Epithelial cell of esophagus (primary cell): ENCODE measurements at regions not wholly inside any gene's neighbourhood (a gene's known extent, or its start where the extent isn't known, plus 50 kb on each side); places are given as distances from the start of the nearest gene placed in this dataset.

ENCODE experiments used
- DNase-seq: peaks from one replicate; pipeline ENCODE4 v3.0.0; 2010; ENCODE audit warnings: low read depth
- H3K4me3 ChIP-seq: 2 replicates; pipeline ENCODE4 v1.5.1; 2011; ENCODE audit warnings: mild to moderate bottlenecking, low read length, control low read depth
- TF ChIP-seq, protein P1 (sequence below): IDR thresholded peaks from 2 replicates; pipeline ENCODE4 v1.5.1; 2011; ENCODE audit warnings: low read depth, mild to moderate bottlenecking, low read length, control low read depth, inconsistent platforms; ENCODE audit not compliant: insufficient read depth; ENCODE audit errors: missing control alignments

DNA sequence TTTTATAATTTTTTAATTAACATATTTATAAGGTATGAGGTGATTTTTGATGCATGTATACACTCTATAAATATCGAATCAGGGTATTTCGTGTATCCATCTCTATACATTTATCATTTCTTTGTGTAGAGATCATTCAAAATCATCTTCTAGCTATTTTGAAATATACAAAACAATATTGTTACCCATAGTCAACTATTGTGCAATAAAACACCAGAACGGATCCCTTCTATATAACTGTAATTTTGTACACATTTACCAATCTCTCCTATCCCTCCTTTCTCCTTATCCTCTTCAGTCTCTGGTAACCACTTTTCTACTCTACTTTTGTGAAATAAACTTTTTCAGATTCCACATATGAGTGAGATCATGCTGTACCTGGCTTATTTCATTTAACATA lies 1459.6 kb downstream of the MRPL39 start:
- no peak for DNase-seq
- H3K4me3 ChIP-seq = no peak overlapping the region
- TF ChIP-seq, protein P1, sequence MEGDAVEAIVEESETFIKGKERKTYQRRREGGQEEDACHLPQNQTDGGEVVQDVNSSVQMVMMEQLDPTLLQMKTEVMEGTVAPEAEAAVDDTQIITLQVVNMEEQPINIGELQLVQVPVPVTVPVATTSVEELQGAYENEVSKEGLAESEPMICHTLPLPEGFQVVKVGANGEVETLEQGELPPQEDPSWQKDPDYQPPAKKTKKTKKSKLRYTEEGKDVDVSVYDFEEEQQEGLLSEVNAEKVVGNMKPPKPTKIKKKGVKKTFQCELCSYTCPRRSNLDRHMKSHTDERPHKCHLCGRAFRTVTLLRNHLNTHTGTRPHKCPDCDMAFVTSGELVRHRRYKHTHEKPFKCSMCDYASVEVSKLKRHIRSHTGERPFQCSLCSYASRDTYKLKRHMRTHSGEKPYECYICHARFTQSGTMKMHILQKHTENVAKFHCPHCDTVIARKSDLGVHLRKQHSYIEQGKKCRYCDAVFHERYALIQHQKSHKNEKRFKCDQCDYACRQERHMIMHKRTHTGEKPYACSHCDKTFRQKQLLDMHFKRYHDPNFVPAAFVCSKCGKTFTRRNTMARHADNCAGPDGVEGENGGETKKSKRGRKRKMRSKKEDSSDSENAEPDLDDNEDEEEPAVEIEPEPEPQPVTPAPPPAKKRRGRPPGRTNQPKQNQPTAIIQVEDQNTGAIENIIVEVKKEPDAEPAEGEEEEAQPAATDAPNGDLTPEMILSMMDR = no peak

DNA sequence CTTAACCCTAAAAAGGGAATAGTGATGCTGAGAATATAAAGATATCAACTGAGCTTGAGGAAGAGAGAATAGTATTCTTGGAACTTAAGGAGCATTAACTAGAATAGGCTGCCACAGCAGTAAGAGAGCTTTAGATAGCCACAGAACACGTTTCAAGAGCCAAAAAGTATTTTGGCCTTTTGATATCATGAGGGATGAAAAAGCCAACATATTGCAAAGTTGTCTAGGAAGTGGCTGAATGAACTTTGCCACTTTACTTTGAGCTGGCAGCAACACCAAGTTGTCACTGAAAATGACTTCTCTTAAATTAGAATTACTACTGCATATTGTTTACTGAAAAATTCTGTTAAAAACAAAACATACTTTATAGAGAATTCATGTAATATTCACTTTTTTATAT lies 1476.2 kb downstream of the MRPL39 start:
- H3K4me3 ChIP-seq = no peak overlapping the region
- no peak for DNase-seq
- TF ChIP-seq, protein P1 = no peak

DNA sequence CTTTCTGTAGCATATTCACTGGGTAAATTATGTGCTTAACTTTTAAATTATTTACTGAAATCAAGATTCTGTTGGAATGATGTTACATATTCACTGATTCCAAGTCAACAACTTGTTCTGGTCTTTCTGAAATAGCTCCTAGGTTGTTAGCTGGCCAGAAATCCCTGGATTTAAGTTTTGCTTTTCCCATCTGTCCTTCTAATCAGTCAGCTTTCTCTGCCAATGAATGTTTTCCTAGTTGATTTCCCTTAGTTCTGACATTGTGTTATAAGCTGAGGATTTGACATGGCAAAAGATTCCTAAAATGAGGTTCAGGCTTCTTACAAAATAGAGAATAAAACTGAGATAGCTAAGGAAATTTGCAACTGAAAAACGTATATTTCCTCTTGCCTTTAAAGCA lies 1479.6 kb downstream of the MRPL39 start:
- TF ChIP-seq, protein P1 = no peak
- H3K4me3 ChIP-seq = no peak overlapping the region
- DNase-seq = no peak

DNA sequence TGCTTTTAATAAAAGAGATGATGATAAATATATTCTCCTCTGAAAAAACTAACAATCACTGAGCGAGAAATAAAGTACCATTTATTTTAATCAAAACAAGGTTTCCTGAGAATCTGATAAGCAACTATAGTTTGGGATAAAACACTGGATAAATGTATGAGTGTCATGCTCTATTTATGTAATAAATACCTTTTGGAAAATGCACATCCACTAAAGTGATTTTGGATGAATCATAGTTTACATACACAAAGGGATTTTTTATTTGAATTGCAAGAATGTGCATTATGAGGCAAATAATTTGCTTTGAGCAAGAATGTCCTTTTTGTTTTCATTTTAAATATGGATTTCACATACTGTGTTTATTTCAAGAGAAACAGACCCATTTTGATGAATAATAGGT lies 1483.5 kb downstream of the MRPL39 start:
- TF ChIP-seq, protein P1 = no peak
- no peak overlapping the region for H3K4me3 ChIP-seq

DNA sequence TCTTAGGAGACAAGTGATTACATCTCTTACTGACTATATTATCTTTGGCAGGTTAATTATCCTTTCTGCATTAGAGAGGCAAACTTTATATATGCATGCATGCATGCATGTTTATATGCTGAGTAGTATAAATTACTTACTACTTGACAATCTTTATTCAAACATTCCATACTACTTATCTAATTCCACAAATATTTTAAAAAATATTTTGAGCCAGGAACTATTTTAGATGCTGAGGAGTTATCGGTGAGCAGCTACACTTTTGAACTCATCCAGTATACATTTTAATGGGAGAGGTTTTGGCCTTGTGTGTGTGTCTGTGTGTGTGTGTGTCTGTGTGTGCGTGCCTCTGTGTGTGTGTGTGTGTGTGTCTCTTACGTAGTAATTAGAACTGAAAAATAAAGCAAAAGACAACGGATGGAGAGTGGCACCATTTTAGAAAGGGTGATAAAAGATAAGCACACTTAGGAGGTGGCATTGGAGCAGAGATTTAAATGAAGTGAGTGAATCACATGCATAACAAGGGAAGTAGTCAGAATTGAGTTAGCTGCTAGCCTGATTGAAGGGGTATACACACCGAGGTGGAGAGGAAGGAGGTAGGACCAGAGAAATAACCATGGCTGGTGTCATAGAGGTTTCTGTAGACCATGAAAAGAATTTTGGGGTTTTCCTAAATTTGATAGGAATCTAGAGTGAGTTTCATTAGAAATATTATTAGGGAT lies 1488.4 kb downstream of the MRPL39 start:
- TF ChIP-seq, protein P1 = no peak
- H3K4me3 ChIP-seq = no peak overlapping the region
- no peak for DNase-seq

More for the DNA sequence above, 1483.5 kb downstream of the MRPL39 start:
- DNase-seq = no peak

DNA sequence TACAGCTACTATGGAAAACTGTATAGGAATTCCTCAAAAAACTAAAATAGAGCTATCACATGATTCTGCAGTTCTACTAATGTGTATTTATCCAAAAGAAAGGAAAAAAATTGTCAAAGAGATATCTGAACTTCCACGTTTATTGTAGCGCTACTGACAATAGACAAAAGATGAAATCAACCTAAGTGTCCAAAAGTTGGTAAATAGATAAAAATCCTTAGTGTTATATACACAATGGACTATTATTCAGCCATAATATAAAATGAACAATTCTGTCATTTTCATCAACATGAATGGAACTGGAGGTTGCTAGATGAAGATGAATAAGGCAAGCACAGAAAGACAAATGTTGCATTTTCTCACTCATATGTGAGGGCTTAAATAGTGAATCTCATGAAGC lies 1492.1 kb downstream of the MRPL39 start:
- DNase-seq = no peak
- TF ChIP-seq, protein P1 = no peak
- no peak overlapping the region for H3K4me3 ChIP-seq

DNA sequence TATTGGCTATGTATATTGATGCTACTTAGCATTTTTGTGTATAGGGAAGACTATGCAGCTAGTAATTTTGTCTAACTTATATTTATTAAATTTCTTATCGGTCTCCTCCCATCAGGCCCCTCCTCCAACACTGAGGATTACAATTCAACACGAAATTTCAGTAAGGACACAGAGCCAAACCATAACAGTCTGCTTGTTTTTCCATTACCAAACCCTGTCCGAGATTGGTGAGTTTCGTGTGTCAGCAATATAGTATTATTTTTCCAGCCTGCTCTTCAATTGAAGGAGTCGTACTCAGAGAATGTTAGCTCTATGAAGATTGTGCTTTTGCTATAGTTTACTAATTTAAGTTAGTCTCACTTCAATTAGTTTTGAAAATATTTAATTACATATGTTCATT lies 1495.3 kb downstream of the MRPL39 start:
- DNase-seq = no peak
- TF ChIP-seq, protein P1 = no peak
- H3K4me3 ChIP-seq = no peak overlapping the region
